D721Med (cell line): ENCODE measurements at regions not wholly inside any gene's neighbourhood (a gene's known extent, or its start where the extent isn't known, plus 50 kb on each side); places are given as distances from the start of the nearest gene placed in this dataset.

Experiments used
- DNase-seq: peaks from one replicate; pipeline ENCODE4 v3.0.0; 2011; ENCODE audit warnings: low spot score; ENCODE audit not compliant: insufficient read length
- FAIRE-seq: peaks from 2 replicates; lab custom pipeline; 2011; peaks lifted over from hg19 to GRCh38; lab: Jason Lieb, UNC
- TF ChIP-seq, protein P1 (sequence below): IDR thresholded peaks from 2 replicates; pipeline ENCODE4 v1.5.1; 2012; ENCODE audit warnings: mild to moderate bottlenecking, control low read depth; ENCODE audit not compliant: insufficient read depth; ENCODE audit errors: missing control alignments

DNA sequence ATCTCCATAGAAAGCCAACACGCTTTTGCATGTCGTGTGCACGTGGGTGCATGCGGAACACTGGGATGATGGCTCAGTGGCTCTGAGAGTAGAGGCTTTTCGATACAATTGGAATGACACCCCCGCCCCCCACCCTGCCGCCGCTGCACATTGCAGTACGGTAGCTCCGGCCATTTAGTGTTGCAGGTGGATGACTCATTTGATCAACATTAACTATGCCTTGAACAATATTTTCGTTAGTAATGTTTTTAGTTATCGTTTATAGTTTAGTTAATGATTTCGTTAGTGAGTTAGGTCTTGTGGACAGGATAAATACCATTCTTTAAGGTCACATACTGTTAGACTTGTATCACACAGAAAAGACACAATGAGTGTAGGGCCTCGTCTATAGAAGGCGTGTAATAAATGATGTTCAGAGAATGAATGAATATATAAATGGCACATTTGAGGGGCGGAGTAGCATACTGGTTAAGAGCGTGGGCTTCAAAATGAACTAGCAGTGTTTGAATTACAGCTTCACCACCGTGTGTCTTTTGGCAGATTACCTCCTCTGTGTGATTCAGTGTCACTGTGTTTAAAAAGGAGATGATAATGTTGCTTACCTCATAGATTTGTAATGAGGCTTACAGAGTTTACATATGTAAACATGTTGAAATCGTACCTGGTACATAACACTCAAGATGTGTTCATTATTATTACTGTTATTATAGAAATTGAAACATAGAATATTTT is 67.2 kb upstream of the TENM3 start:
- DNase-seq: no peak
- TF ChIP-seq, protein P1, sequence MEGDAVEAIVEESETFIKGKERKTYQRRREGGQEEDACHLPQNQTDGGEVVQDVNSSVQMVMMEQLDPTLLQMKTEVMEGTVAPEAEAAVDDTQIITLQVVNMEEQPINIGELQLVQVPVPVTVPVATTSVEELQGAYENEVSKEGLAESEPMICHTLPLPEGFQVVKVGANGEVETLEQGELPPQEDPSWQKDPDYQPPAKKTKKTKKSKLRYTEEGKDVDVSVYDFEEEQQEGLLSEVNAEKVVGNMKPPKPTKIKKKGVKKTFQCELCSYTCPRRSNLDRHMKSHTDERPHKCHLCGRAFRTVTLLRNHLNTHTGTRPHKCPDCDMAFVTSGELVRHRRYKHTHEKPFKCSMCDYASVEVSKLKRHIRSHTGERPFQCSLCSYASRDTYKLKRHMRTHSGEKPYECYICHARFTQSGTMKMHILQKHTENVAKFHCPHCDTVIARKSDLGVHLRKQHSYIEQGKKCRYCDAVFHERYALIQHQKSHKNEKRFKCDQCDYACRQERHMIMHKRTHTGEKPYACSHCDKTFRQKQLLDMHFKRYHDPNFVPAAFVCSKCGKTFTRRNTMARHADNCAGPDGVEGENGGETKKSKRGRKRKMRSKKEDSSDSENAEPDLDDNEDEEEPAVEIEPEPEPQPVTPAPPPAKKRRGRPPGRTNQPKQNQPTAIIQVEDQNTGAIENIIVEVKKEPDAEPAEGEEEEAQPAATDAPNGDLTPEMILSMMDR: no peak
- FAIRE-seq: no peak

DNA sequence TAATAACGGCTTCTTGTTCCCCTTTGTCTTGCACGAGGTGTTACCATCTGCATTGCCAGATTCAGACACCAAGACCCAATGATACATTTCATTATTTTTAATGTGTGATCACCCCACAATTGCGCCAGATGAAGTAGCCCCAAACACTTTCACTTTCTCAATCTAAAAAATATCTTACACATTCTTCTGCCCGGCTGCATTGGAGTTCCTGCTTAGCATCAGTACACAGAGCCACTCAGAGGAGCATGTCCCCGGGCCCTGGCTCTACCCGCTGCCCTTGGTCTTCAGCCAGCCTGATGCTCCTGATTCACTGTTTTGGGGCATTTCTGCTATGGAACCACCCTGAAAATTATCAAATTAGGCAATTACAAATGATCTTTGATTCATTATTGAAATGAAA is 66.0 kb upstream of the TENM3 start:
- FAIRE-seq (no peak), DNase-seq (no peak)
- TF ChIP-seq, protein P1: no peak

- DNase-seq (no peak), FAIRE-seq (peak; percentile 89)
- TF ChIP-seq, protein P1: no peak
Observed at GRCh38 chr4:182179105-182179504, 64.1 kb upstream of the TENM3 start.

DNA sequence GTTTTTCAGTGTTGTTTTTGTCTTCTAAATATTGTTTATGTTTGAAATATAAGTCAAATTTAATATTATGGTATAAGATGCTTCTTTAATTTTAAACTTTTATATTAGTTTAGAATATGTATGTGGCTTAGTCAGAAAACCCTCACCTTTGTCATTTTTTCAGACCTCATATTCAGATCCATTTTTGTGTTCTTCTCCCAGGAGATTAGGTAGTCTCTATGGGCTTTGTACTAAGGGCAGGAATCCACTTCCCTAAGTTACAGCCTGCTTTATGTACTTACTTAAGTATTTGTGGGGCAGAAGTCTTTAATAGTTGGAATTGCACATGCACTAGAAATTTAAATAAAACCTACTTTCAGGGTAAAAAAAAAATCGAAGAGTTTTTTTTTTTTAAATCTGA is 63.5 kb upstream of the TENM3 start:
- TF ChIP-seq, protein P1: no peak
- no peak for DNase-seq
- FAIRE-seq: no peak

DNA sequence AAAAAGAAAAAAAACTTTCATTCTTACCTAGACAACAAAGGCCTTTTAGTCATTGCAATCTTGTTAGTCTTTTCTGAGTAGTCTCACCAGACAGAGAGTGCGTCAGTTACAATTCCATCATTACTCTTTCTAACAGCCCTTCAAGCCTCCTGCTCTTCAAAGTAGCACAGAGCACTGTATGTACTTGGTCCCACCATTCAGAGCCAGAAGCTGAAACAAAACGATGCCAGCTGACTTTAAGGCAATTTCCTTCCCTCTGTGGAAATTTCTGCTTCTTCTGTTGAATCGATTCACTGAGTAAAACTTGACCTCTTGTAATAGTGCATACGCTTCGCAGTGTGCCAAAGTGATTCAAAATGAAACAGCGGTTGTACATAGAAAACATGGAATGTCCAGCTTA is 57.7 kb upstream of the TENM3 start:
- no peak for DNase-seq
- TF ChIP-seq, protein P1: no peak
- FAIRE-seq: no peak

GRCh38 chr4:182187674-182188073 is 55.5 kb upstream of the TENM3 start:
- DNase-seq: no peak
- FAIRE-seq: no peak
- TF ChIP-seq, protein P1: no peak

DNA sequence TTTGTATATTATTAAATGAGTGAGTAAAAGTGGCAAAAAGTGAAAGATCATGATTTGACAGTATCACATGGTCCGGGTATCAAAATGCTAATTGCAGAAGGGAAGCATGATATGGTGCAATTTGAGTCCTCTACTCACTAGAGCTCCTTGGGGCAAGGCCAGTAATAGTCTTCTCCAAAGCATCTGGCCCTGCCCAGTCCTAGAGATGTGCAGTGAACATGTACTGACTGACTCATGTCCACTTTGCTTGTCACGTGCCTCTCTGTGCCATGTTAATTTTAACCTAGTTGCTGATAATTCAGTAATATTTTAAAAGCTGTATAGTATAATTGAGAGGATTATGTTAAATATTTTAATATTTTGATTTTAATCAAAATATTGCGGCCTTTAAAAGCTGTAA is 54.6 kb upstream of the TENM3 start:
- DNase-seq (no peak), FAIRE-seq (no peak)
- TF ChIP-seq, protein P1: no peak
